Breast epithelium (tissue), 3 donors: ENCODE measurements at regions not wholly inside any gene's neighbourhood (a gene's known extent, or its start where the extent isn't known, plus 50 kb on each side); places are given as distances from the start of the nearest gene placed in this dataset.

ENCODE experiments used
- CTCF ChIP-seq, 3 donors: fragments of 450-650 bp; IDR thresholded peaks; one replicate each; pipeline ENCODE4 v1.5.1; 2016 to 2017; ENCODE audit warnings: antibody characterized with exemption in 3 of 3, mild to moderate bottlenecking in 3 of 3, moderate library complexity in 3 of 3
- POLR2A ChIP-seq: fragments of 450-650 bp; IDR thresholded peaks from one replicate; pipeline ENCODE4 v1.6.1; 2016; ENCODE audit warnings: antibody characterized with exemption, mild to moderate bottlenecking, moderate library complexity

- TF ChIP-seq CTCF (IDR thresholded peaks at IDR 0.05) (no peak), POLR2A (no peak)
Measured at GRCh38 chrX:45842207-45842925, 641.7 kb upstream of the DIPK2B start.
